GM23338 (cell line): ENCODE measurements at regions not wholly inside any gene's neighbourhood (a gene's known extent, or its start where the extent isn't known, plus 50 kb on each side); places are given as distances from the start of the nearest gene placed in this dataset.

Experiments
- ATAC-seq: fragments of 200-7000 bp; cut with Tn5 transposase; 3 replicates; pipeline ENCODE4 v1.9.1; 2020
- DNase-seq: peaks from one replicate; pipeline ENCODE4 v3.0.0-alpha.2; 2015; ENCODE audit warnings: low spot score
- H2AFZ ChIP-seq: fragments of 200-600 bp; sonication (generic); 2 replicates; pipeline ENCODE4 v1.8.0; 2016; ENCODE audit warnings: antibody characterized with exemption, mild to moderate bottlenecking, moderate library complexity
- H3F3A ChIP-seq: fragments of 200-600 bp; sonication (generic); replicated peaks from 2 replicates; pipeline ENCODE4 v1.8.0; 2017; ENCODE audit warnings: antibody characterized with exemption, mixed run types, low read depth
- H3K27ac ChIP-seq: fragments of 200-600 bp; sonication (generic); 2 replicates; pipeline ENCODE4 v1.6.1; 2016; ENCODE audit warnings: low read depth
- H3K27me3 ChIP-seq: fragments of 200-600 bp; sonication (generic); 2 replicates; pipeline ENCODE4 v1.8.0; 2016; ENCODE audit warnings: mild to moderate bottlenecking, mixed run types, moderate library complexity; ENCODE audit not compliant: insufficient read depth
- H3K36me3 ChIP-seq: fragments of 200-600 bp; sonication (generic); 2 replicates; pipeline ENCODE4 v1.8.0; 2016; ENCODE audit warnings: mild to moderate bottlenecking; ENCODE audit not compliant: insufficient read depth
- H3K4me1 ChIP-seq: fragments of 200-600 bp; sonication (generic); 2 replicates; pipeline ENCODE4 v1.8.0; 2016; ENCODE audit warnings: mild to moderate bottlenecking, moderate library complexity; ENCODE audit not compliant: insufficient read depth
- H3K4me2 ChIP-seq: fragments of 200-600 bp; sonication (generic); 2 replicates; pipeline ENCODE4 v1.7.1; 2017; ENCODE audit warnings: mixed run types
- H3K4me3 ChIP-seq: fragments of 200-600 bp; sonication (generic); 2 replicates; pipeline ENCODE4 v1.6.1; 2016; ENCODE audit warnings: mixed run types
- H3K79me2 ChIP-seq: fragments of 200-600 bp; sonication (generic); replicated peaks from 2 replicates; pipeline ENCODE4 v1.8.0; 2017; ENCODE audit warnings: mild to moderate bottlenecking; ENCODE audit not compliant: insufficient read depth
- H3K9me2 ChIP-seq: fragments of 200-600 bp; sonication (generic); 2 replicates; pipeline ENCODE4 v1.8.0; 2017; ENCODE audit not compliant: insufficient read depth
- H4K20me1 ChIP-seq: fragments of 200-600 bp; sonication (generic); replicated peaks from 2 replicates; pipeline ENCODE4 v1.8.0; 2017; ENCODE audit warnings: mild to moderate bottlenecking; ENCODE audit not compliant: insufficient read depth
- H3K27ac Mint-ChIP-seq: 2 replicates; pipeline ENCODE4 v1.8.0; 2020; ENCODE audit warnings: inconsistent platforms, mild to moderate bottlenecking, moderate library complexity, mixed read lengths
- H3K27me3 Mint-ChIP-seq: 3 replicates; pipeline ENCODE4 v1.8.0; 2022; ENCODE audit warnings: low read depth, mild to moderate bottlenecking, moderate library complexity, mixed read lengths, inconsistent platforms; ENCODE audit not compliant: insufficient read depth, poor library complexity
- H3K36me3 Mint-ChIP-seq: 3 replicates; pipeline ENCODE4 v1.8.0; 2021; ENCODE audit warnings: low read depth, mild to moderate bottlenecking, inconsistent platforms, moderate library complexity, mixed read lengths
- H3K4me1 Mint-ChIP-seq: 3 replicates; pipeline ENCODE4 v1.8.0; 2020; ENCODE audit warnings: mild to moderate bottlenecking, inconsistent platforms, mixed read lengths
- H3K4me3 Mint-ChIP-seq: 3 replicates; pipeline ENCODE4 v1.8.0; 2021; ENCODE audit warnings: moderate library complexity, mild to moderate bottlenecking, inconsistent platforms, mixed read lengths
- H3K9me3 Mint-ChIP-seq: 3 replicates; pipeline ENCODE4 v1.8.0; 2020; ENCODE audit warnings: moderate library complexity, mild to moderate bottlenecking, inconsistent platforms, mixed read lengths
- CREB1 ChIP-seq: fragments of 250-450 bp; sonication (Bioruptor Pico); IDR thresholded peaks from 2 replicates; pipeline ENCODE4 v1.5.0; 2020; ENCODE audit warnings: low read depth, mild to moderate bottlenecking, moderate library complexity
- EZH2 ChIP-seq: fragments of 200-600 bp; sonication (generic); IDR thresholded peaks from one replicate; pipeline ENCODE4 v1.8.0; 2017; ENCODE audit warnings: antibody characterized with exemption, mild to moderate bottlenecking, low read depth; ENCODE audit not compliant: unreplicated experiment
- EZH2phosphoT487 ChIP-seq: fragments of 200-600 bp; sonication (generic); IDR thresholded peaks from one replicate; pipeline ENCODE4 v1.8.1; 2018; ENCODE audit warnings: antibody characterized with exemption; ENCODE audit not compliant: unreplicated experiment
- JUNB ChIP-seq: IDR thresholded peaks from one replicate; pipeline ENCODE4 v1.6.1; 2016; ENCODE audit warnings: antibody characterized with exemption; ENCODE audit not compliant: unreplicated experiment
- NANOG ChIP-seq: IDR thresholded peaks from 2 replicates; pipeline ENCODE4 v1.6.1; 2016; ENCODE audit warnings: antibody characterized with exemption, borderline replicate concordance
- POLR2AphosphoS5 ChIP-seq: IDR thresholded peaks from 2 replicates; pipeline ENCODE4 v1.6.1; 2016; ENCODE audit warnings: antibody characterized with exemption, low read depth
- STAT1 ChIP-seq: IDR thresholded peaks from one replicate; pipeline ENCODE4 v1.6.1; 2016; ENCODE audit warnings: antibody characterized with exemption; ENCODE audit not compliant: unreplicated experiment
- ZNF331 ChIP-seq: fragments of 250-450 bp; sonication (Bioruptor Pico); IDR thresholded peaks from 2 replicates; pipeline ENCODE4 v1.5.0; 2020; ENCODE audit warnings: low read depth, mild to moderate bottlenecking, moderate library complexity
- TF ChIP-seq, protein P1 (sequence below), 2 experiments: fragments of 200-600 bp in 1 of 2; sonication (generic) in 1 of 2; conservative IDR thresholded peaks; 2 replicates each; pipeline versions ENCODE4 v1.5.1 to v1.6.1; 2016 to 2017; ENCODE audit warnings: antibody characterized with exemption in 2 of 2, low read depth in 2 of 2, mild to moderate bottlenecking in 2 of 2, moderate library complexity in 1 of 2
- TF ChIP-seq, protein P2 (sequence below): IDR thresholded peaks from 2 replicates; pipeline ENCODE4 v1.6.1; 2016; ENCODE audit warnings: antibody characterized with exemption

DNA sequence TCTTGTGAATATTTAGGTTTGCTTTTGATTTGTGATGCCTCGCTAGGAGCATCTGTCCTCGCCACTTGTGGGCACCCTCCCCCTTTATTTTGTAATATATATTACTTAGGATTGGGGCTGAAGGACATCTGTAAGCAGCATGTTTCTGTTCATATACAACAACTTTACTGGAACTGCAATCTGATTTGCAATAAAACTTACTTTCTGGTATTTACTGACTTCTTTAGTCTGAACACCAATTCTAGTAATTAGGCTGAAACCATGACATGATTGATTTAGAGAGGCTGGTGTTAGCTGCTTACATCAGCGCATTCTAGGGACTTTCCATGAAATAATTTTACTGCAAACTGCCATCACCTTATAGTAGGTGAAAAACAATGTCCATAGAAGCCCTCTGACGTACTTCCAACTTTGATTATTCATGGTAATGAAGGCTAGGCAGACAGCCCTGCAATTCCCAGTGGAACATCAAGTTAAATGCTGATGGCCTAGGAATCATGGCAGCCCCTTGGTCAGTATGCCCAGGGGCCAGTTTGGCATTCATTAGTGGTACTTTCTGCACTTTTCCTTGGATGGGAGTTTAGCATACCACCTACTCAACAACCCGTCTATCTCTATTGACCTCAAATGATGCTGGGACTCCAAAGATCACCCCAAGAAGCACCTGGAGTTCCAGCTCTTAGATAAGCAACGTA lies 132.9 kb upstream of the MCHR2 start:
- no peaks in the 10 kb centered on the region for H3K9me3 Mint-ChIP-seq

DNA sequence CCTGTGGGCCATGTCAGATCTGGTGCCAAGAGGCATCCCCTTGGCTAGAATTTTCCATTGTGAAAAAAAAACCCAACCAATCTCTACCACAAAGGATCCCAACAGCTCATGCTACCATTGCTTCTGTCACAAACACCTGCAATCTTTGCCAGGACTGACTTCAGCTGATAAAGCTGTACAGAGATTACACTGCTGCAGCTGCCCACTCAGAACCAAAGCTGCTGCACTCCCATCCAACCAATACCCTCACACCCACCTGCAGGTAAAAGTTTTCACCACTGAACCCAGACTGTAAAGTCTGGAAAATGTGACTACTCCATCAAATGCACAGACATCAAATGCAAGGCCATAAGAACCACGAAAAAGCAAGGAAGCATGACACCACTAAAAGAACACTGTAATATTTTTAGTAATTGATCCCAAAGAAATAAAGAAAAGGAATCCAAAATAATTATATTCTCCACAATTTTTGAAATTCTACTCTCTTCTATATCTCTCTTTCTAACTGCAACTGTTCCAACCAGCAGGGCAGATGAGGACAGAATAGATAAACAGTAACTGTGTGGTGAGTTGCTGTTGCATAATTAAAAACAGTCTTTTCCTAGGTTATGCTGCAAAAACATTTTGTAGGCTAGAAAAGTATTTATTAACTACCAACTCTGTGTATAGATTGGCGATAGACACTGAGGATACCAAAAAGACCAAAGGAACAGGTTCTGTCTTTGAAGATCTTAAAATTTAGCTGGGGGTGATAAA lies 128.0 kb upstream of the MCHR2 start:
- Histone ChIP-seq H3K4me1 (no peaks in the 10 kb centered on the region), H3K4me2 (no peak overlapping the region), H3F3A (no peaks in the 10 kb centered on the region), H3K4me3 (no peak overlapping the region), H4K20me1 (no peaks in the 10 kb centered on the region), H3K27ac (no peak overlapping the region), H3K79me2 (no peaks in the 10 kb centered on the region), H2AFZ (no peak overlapping the region), H3K9me2 (no peaks in the 10 kb centered on the region), H3K27me3 (no peaks in the 10 kb centered on the region), H3K36me3 (no peaks in the 10 kb centered on the region)
- Mint-ChIP-seq H3K36me3 (no peaks in the 10 kb centered on the region), H3K27ac (no peak overlapping the region), H3K4me3 (no peak overlapping the region), H3K9me3 (no peaks in the 10 kb centered on the region), H3K4me1 (no peaks in the 10 kb centered on the region), H3K27me3 (peaks cover 1% of the 10 kb centered on the region)
- DNase-seq (no peak), ATAC-seq (no peak)
- no peak for TF ChIP-seq POLR2AphosphoS5
- no peak for TF ChIP-seq JUNB
- TF ChIP-seq ZNF331 = no peak
- TF ChIP-seq, protein P1, sequence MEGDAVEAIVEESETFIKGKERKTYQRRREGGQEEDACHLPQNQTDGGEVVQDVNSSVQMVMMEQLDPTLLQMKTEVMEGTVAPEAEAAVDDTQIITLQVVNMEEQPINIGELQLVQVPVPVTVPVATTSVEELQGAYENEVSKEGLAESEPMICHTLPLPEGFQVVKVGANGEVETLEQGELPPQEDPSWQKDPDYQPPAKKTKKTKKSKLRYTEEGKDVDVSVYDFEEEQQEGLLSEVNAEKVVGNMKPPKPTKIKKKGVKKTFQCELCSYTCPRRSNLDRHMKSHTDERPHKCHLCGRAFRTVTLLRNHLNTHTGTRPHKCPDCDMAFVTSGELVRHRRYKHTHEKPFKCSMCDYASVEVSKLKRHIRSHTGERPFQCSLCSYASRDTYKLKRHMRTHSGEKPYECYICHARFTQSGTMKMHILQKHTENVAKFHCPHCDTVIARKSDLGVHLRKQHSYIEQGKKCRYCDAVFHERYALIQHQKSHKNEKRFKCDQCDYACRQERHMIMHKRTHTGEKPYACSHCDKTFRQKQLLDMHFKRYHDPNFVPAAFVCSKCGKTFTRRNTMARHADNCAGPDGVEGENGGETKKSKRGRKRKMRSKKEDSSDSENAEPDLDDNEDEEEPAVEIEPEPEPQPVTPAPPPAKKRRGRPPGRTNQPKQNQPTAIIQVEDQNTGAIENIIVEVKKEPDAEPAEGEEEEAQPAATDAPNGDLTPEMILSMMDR (conservative IDR thresholded peaks at IDR 0.05; ENCODE audit: low read depth in 2 of 2) = no peak
- TF ChIP-seq, protein P2, sequence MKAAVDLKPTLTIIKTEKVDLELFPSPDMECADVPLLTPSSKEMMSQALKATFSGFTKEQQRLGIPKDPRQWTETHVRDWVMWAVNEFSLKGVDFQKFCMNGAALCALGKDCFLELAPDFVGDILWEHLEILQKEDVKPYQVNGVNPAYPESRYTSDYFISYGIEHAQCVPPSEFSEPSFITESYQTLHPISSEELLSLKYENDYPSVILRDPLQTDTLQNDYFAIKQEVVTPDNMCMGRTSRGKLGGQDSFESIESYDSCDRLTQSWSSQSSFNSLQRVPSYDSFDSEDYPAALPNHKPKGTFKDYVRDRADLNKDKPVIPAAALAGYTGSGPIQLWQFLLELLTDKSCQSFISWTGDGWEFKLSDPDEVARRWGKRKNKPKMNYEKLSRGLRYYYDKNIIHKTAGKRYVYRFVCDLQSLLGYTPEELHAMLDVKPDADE = no peak
- no peak for TF ChIP-seq EZH2phosphoT487
- no peak for TF ChIP-seq NANOG
- TF ChIP-seq CREB1 (CRISPR knock-in tag) = no peak

More for the DNA sequence above, 132.9 kb upstream of the MCHR2 start:
- Histone ChIP-seq H3K4me2 (no peak overlapping the region), H3K4me3 (no peak overlapping the region), H3K27ac (no peak overlapping the region), H3K79me2 (no peaks in the 10 kb centered on the region), H3K9me2 (no peaks in the 10 kb centered on the region), H3F3A (no peaks in the 10 kb centered on the region), H2AFZ (no peak overlapping the region), H3K27me3 (no peaks in the 10 kb centered on the region), H3K36me3 (no peaks in the 10 kb centered on the region), H3K4me1 (no peaks in the 10 kb centered on the region), H4K20me1 (no peaks in the 10 kb centered on the region)
- no peaks in the 10 kb centered on the region for H3K4me1 Mint-ChIP-seq
- DNase-seq (no peak), ATAC-seq (no peak)
- no peaks in the 10 kb centered on the region for H3K36me3 Mint-ChIP-seq
- H3K27me3 Mint-ChIP-seq = peaks cover 6% of the 10 kb centered on the region
- no peak for TF ChIP-seq EZH2
- TF ChIP-seq STAT1 = no peak
- TF ChIP-seq EZH2phosphoT487 = no peak
- TF ChIP-seq, protein P1 (conservative IDR thresholded peaks at IDR 0.05; ENCODE audit: low read depth in 2 of 2) = peak; percentile 31 to 53; a peak in 3 of 4 replicates
- no peak overlapping the region for H3K4me3 Mint-ChIP-seq
- H3K27ac Mint-ChIP-seq = no peak overlapping the region
